ENCODE measurements at regions not wholly inside any gene's neighbourhood (a gene's known extent, or its start where the extent isn't known, plus 50 kb on each side); places are given as distances from the start of the nearest gene placed in this dataset.

DNA sequence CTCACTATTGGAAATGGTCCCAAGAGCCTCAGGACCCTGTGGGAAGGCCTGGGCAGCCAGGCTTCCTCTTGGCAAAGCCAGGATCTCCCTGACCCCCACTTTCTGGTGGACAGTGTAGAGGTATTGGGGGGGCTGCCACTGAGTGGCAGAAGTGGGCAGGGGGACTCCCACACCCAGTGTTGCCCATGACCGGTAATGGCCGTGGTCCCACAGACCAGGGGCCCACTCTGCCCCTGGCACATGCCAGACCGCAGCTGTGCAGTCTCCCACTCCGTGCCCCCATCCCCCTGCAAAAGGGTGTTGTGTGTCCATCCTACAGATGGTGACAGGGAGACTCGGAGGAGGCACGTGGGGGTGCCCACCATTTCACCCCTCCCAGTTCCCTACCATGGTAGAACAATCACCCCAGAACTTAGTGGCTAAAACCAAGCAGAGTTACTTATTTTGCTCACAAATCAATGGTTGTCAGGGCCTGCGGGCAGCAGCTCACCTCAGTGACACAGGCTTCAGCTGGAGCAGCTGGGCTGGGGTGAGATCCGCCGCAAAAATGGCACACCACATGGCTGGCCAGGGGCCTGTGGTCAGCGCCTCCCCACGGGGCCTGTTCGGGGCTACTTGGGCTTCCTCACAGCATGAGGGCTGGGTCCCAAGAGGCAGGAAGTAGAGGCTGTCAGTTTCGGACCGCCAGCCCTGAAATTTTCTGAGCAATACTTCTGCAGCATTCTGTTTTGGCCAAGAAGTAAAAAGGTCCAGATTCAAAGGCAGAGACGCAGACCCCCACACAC is 59.0 kb upstream of the ZNF469 start:
- POLR2A ChIA-PET: no interaction called here
- Histone ChIP-seq H3K9me3 (ENCODE audit: low read length) (no peaks in the 10 kb centered on the region), H4K20me1 (ENCODE audit: insufficient read depth, low read length) (no peaks in the 10 kb centered on the region), H3K79me2 (ENCODE audit: insufficient read depth, low read depth, low read length) (no peaks in the 10 kb centered on the region), H3K27ac (ENCODE audit: low read depth, low read length, poor library complexity, severe bottlenecking) (no peak overlapping the region), H3K4me1 (ENCODE audit: insufficient read depth, low read length, poor library complexity, severe bottlenecking) (no peaks in the 10 kb centered on the region), H3K4me3 (ENCODE audit: low read depth, low read length, poor library complexity, severe bottlenecking) (no peak overlapping the region), H3K9me2 (ENCODE audit: insufficient read depth, low read length) (no peaks in the 10 kb centered on the region), H2AFZ (ENCODE audit: low read length) (no peak overlapping the region), H3K4me2 (ENCODE audit: low read length) (no peak overlapping the region), H3K36me3 (ENCODE audit: insufficient read depth, low read length) (no peaks in the 10 kb centered on the region)
- DNase-seq (ENCODE audit: low spot score): no peak
- no peak for TF ChIP-seq EZH2phosphoT487 (IDR thresholded peaks at IDR 0.05; ENCODE audit: borderline replicate concordance, low read depth, low read length)
- TF ChIP-seq, protein P1, sequence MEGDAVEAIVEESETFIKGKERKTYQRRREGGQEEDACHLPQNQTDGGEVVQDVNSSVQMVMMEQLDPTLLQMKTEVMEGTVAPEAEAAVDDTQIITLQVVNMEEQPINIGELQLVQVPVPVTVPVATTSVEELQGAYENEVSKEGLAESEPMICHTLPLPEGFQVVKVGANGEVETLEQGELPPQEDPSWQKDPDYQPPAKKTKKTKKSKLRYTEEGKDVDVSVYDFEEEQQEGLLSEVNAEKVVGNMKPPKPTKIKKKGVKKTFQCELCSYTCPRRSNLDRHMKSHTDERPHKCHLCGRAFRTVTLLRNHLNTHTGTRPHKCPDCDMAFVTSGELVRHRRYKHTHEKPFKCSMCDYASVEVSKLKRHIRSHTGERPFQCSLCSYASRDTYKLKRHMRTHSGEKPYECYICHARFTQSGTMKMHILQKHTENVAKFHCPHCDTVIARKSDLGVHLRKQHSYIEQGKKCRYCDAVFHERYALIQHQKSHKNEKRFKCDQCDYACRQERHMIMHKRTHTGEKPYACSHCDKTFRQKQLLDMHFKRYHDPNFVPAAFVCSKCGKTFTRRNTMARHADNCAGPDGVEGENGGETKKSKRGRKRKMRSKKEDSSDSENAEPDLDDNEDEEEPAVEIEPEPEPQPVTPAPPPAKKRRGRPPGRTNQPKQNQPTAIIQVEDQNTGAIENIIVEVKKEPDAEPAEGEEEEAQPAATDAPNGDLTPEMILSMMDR (conservative IDR thresholded peaks at IDR 0.05; ENCODE audit: low read length): no peak
- CTCF ChIA-PET (ENCODE audit: unreplicated experiment): no interaction called here
- intact Hi-C loops (cut with micrococcal nuclease; ENCODE audit: unreplicated experiment): no loop called here
- BruUV-seq (replicated peaks): no TSS peak

DNA sequence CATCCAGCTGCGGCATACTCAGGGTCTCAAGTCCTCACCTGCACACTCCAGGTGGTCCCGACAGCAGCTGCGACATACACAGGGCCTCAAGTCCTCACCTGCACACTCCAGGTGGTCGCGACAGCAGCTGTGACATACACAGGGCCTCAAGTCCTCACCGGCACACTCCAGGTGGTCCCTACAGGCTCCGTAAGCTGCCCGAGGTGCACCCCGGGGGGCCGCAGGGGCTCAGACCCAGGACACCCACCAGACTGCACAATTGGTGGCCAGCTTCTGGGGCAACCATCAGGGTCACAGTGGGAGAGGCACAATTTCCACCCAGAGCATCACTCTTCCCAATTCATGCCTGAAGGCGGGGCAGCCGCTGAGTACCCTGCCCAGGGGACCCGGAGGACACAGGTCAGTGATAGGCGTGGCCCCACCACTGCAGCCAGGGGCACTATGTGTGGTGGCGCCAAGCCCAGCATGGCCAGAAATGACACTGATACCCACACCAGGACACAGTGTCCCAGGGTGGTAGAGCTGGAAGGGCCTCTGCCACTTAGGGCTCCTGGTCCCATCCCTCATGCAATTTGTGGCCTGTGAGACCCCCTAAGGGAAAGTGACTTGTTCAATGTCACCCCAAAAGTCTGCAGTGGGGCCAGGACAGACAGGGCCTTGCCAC is 57.5 kb upstream of the ZNF469 start:
- Histone ChIP-seq H3K9me2 (ENCODE audit: insufficient read depth, low read length) (no peaks in the 10 kb centered on the region), H3K27ac (ENCODE audit: low read depth, low read length, poor library complexity, severe bottlenecking) (no peak overlapping the region), H3K9me3 (ENCODE audit: low read length) (no peaks in the 10 kb centered on the region), H3K4me3 (ENCODE audit: low read depth, low read length, poor library complexity, severe bottlenecking) (no peak overlapping the region), H3K36me3 (ENCODE audit: insufficient read depth, low read length) (no peaks in the 10 kb centered on the region), H3K79me2 (ENCODE audit: insufficient read depth, low read depth, low read length) (no peaks in the 10 kb centered on the region), H4K20me1 (ENCODE audit: insufficient read depth, low read length) (no peaks in the 10 kb centered on the region), H3K4me1 (ENCODE audit: insufficient read depth, low read length, poor library complexity, severe bottlenecking) (no peaks in the 10 kb centered on the region), H2AFZ (ENCODE audit: low read length) (no peak overlapping the region), H3K4me2 (ENCODE audit: low read length) (no peak overlapping the region)
- ChIA-PET CTCF (ENCODE audit: unreplicated experiment) (no interaction called here), POLR2A (no interaction called here)
- DNase-seq (ENCODE audit: low spot score): no peak
- BruUV-seq (replicated peaks): no TSS peak
- TF ChIP-seq EZH2phosphoT487 (IDR thresholded peaks at IDR 0.05; ENCODE audit: borderline replicate concordance, low read depth, low read length): no peak
- TF ChIP-seq, protein P1 (conservative IDR thresholded peaks at IDR 0.05; ENCODE audit: low read length): no peak
- intact Hi-C loops (cut with micrococcal nuclease; ENCODE audit: unreplicated experiment): no loop called here

DNA sequence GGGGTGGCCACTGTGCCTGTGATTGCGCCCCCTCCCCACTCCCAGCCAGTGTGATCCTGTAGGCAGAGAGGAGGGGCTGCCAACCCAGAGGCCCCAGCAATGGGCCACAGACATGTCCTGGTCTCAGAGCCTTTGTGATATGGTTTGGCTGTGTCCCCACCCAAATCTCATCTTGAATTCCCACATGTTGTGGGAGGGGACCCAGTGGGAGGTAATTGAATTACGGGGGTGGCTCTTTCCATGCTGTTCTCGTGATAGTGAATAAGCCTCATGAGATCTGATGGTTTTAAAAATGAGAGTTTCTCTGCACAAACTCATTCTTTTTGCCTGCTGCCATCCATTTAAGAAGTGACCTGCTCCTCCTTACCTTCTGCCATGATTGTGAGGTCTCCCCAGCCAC is 56.8 kb upstream of the ZNF469 start:
- Histone ChIP-seq H4K20me1 (ENCODE audit: insufficient read depth, low read length) (no peaks in the 10 kb centered on the region), H3K79me2 (ENCODE audit: insufficient read depth, low read depth, low read length) (no peaks in the 10 kb centered on the region), H3K36me3 (ENCODE audit: insufficient read depth, low read length) (no peaks in the 10 kb centered on the region), H3K27ac (ENCODE audit: low read depth, low read length, poor library complexity, severe bottlenecking) (no peak overlapping the region), H3K4me3 (ENCODE audit: low read depth, low read length, poor library complexity, severe bottlenecking) (no peak overlapping the region), H3K9me3 (ENCODE audit: low read length) (no peaks in the 10 kb centered on the region), H3K4me1 (ENCODE audit: insufficient read depth, low read length, poor library complexity, severe bottlenecking) (no peaks in the 10 kb centered on the region), H3K9me2 (ENCODE audit: insufficient read depth, low read length) (no peaks in the 10 kb centered on the region), H3K4me2 (ENCODE audit: low read length) (no peak overlapping the region), H2AFZ (ENCODE audit: low read length) (no peak overlapping the region)
- TF ChIP-seq EZH2phosphoT487 (IDR thresholded peaks at IDR 0.05; ENCODE audit: borderline replicate concordance, low read depth, low read length): no peak
- TF ChIP-seq, protein P1 (conservative IDR thresholded peaks at IDR 0.05; ENCODE audit: low read length): no peak
- BruUV-seq (replicated peaks): no TSS peak
- ChIA-PET CTCF (ENCODE audit: unreplicated experiment) (no interaction called here), POLR2A (no interaction called here)
- DNase-seq (ENCODE audit: low spot score): no peak
- intact Hi-C loops (cut with micrococcal nuclease; ENCODE audit: unreplicated experiment): no loop called here

Data from OCI-LY7 (cell line).